SK-N-SH treated with all-trans-retinoic acid at 6 μM for 48 hours (cell line): ENCODE measurements at regions not wholly inside any gene's neighbourhood (a gene's known extent, or its start where the extent isn't known, plus 50 kb on each side); places are given as distances from the start of the nearest gene placed in this dataset.

Experiments used
- ARNTL ChIP-seq: fragments of 450-650 bp; formaldehyde crosslinking; IDR thresholded peaks from 2 replicates; pipeline ENCODE4 v1.5.0; 2020; ENCODE audit warnings: low read depth, mild to moderate bottlenecking, moderate library complexity, borderline replicate concordance
- CSDC2 ChIP-seq: fragments of 250-450 bp; sonication (Bioruptor Pico); IDR thresholded peaks from 2 replicates; pipeline ENCODE4 v1.5.0; 2020; ENCODE audit warnings: mild to moderate bottlenecking, moderate library complexity
- OSR1 ChIP-seq: fragments of 250-450 bp; sonication (Bioruptor Pico); IDR thresholded peaks from 2 replicates; pipeline ENCODE4 v1.8.0; 2022; ENCODE audit warnings: moderate library complexity, mild to moderate bottlenecking, inconsistent platforms
- PATZ1 ChIP-seq: fragments of 250-450 bp; sonication (Bioruptor Pico); IDR thresholded peaks from 2 replicates; pipeline ENCODE4 v1.8.0; 2020; ENCODE audit warnings: mild to moderate bottlenecking, moderate library complexity, borderline replicate concordance
- POU6F1 ChIP-seq: fragments of 250-450 bp; sonication (Bioruptor Pico); IDR thresholded peaks from 2 replicates; pipeline ENCODE4 v1.8.0; 2021; ENCODE audit warnings: low read depth, mild to moderate bottlenecking, moderate library complexity, borderline replicate concordance
- RARB ChIP-seq: fragments of 250-450 bp; sonication (Bioruptor Pico); IDR thresholded peaks from 2 replicates; pipeline ENCODE4 v1.8.0; 2021; ENCODE audit warnings: mild to moderate bottlenecking, moderate library complexity
- SNAI2 ChIP-seq: fragments of 250-450 bp; sonication (Bioruptor Pico); IDR thresholded peaks from 2 replicates; pipeline ENCODE4 v1.5.0; 2020; ENCODE audit warnings: mild to moderate bottlenecking, moderate library complexity
- TOX ChIP-seq: fragments of 250-450 bp; sonication (Bioruptor Pico); IDR thresholded peaks from 2 replicates; pipeline ENCODE4 v1.8.0; 2021; ENCODE audit warnings: mild to moderate bottlenecking, moderate library complexity, borderline replicate concordance
- TSHZ2 ChIP-seq: fragments of 250-450 bp; sonication (Bioruptor Pico); IDR thresholded peaks from 2 replicates; pipeline ENCODE4 v1.5.0; 2020; ENCODE audit warnings: mild to moderate bottlenecking, moderate library complexity
- ZC3H10 ChIP-seq: fragments of 250-450 bp; sonication (Bioruptor Pico); IDR thresholded peaks from 2 replicates; pipeline ENCODE4 v1.5.1; 2021; ENCODE audit warnings: mild to moderate bottlenecking, moderate library complexity
- ZFP3 ChIP-seq: fragments of 250-450 bp; sonication (Bioruptor Pico); IDR thresholded peaks from 2 replicates; pipeline ENCODE4 v1.5.0; 2020; ENCODE audit warnings: mild to moderate bottlenecking, moderate library complexity
- ZFP30 ChIP-seq: fragments of 450-650 bp; formaldehyde crosslinking; IDR thresholded peaks from 2 replicates; pipeline ENCODE4 v1.5.0; 2022; ENCODE audit warnings: mild to moderate bottlenecking, moderate library complexity
- ZNF565 ChIP-seq: fragments of 450-650 bp; formaldehyde crosslinking; conservative IDR thresholded peaks from 2 replicates; pipeline ENCODE4 v1.5.0; 2020; ENCODE audit warnings: low read depth, mild to moderate bottlenecking, moderate library complexity
- ZNF70 ChIP-seq: fragments of 450-650 bp; formaldehyde crosslinking; IDR thresholded peaks from 2 replicates; pipeline ENCODE4 v1.5.0; 2020; ENCODE audit warnings: mild to moderate bottlenecking, moderate library complexity

GRCh38 chr3:180433152-180433551 lies 168.8 kb upstream of the TTC14 start:
- no peak for TF ChIP-seq TOX (CRISPR knock-in tag)
- TF ChIP-seq POU6F1 = no peak
- no peak for TF ChIP-seq PATZ1
- no peak for TF ChIP-seq RARB (CRISPR knock-in tag)
- TF ChIP-seq ARNTL (CRISPR knock-in tag) = no peak
- TF ChIP-seq ZFP30 (CRISPR knock-in tag) = no peak
- TF ChIP-seq SNAI2 = no peak
- no peak for TF ChIP-seq ZFP3 (CRISPR knock-in tag)
- no peak for TF ChIP-seq ZNF565 (CRISPR knock-in tag)
- no peak for TF ChIP-seq TSHZ2 (CRISPR knock-in tag)
- TF ChIP-seq ZNF70 (CRISPR knock-in tag) = no peak
- no peak for TF ChIP-seq ZC3H10 (CRISPR knock-in tag)
- TF ChIP-seq OSR1 (CRISPR knock-in tag) = no peak
- TF ChIP-seq CSDC2 (CRISPR knock-in tag) = no peak
